NCI-H1436 (cell line): ENCODE measurements at regions not wholly inside any gene's neighbourhood (a gene's known extent, or its start where the extent isn't known, plus 50 kb on each side); places are given as distances from the start of the nearest gene placed in this dataset.
"Not testable (repeated sequence)": the region's sequence is repeated elsewhere in the genome, so short reads cannot be mapped to it uniquely, and the experiment has no call there.

Source experiments
- DNase-seq: peaks from one replicate; lab custom pipeline; 2025; lab: John Stamatoyannopoulos, UW

DNA sequence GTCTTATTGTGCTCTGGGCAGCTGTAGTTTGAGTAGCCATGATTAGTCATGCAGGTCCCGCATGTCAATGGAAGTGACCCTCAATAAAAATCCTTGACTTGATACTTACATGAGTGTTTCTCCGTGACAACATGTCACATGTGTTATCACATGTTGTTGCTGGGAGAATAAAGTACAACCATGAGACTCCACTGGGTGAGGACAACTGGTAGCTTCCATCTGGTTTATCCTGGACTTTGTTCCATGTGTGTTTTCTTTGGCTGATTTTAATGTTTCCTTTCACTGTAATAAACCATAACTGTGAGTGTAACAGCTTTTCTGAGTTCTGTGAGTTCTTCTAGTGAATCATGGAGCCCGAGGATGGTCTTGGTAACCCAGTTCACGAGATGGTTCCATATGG lies 63.1 kb upstream of the NDN start:
- no peak for DNase-seq

GRCh38 chr15:23750776-23751175 lies 63.7 kb upstream of the NDN start:
- no peak for DNase-seq

GRCh38 chr15:23753248-23753647 lies 66.1 kb upstream of the NDN start:
- DNase-seq: no peak

GRCh38 chr15:23758891-23759290 lies 71.8 kb upstream of the NDN start:
- peak; percentile 55 for DNase-seq

- peak; percentile 32 for DNase-seq
Measured at GRCh38 chr15:23760024-23760423, 72.9 kb upstream of the NDN start.

DNA sequence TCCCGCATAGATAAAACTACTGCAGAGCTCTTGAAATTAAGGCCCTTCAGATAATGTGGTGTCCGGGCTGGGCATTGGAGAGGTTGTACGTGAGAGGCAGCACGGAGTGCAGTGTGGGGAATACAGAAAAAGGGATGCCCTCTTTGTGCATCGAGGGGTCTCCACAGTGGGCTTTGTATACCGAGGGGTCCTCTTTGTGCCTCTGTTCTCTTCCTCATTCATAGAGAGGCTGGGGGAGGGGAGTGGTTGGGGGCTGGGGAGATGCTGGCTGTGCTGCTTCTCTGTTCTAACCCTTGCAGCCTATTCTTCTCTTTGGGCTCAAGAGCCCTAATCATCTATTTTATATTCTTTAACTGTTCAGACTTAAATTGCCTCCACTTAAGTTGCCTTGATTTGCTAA lies 74.3 kb upstream of the NDN start:
- peak; percentile 30 for DNase-seq

- no peak for DNase-seq
Measured at GRCh38 chr15:23762026-23762425, 74.9 kb upstream of the NDN start.

- DNase-seq: no peak
Measured at GRCh38 chr15:23763021-23763420, 75.9 kb upstream of the NDN start.

GRCh38 chr15:23764306-23764705 lies 77.2 kb upstream of the NDN start:
- DNase-seq: no peak

- DNase-seq: no peak
Measured at GRCh38 chr15:23764716-23765115, 77.6 kb upstream of the NDN start.

DNA sequence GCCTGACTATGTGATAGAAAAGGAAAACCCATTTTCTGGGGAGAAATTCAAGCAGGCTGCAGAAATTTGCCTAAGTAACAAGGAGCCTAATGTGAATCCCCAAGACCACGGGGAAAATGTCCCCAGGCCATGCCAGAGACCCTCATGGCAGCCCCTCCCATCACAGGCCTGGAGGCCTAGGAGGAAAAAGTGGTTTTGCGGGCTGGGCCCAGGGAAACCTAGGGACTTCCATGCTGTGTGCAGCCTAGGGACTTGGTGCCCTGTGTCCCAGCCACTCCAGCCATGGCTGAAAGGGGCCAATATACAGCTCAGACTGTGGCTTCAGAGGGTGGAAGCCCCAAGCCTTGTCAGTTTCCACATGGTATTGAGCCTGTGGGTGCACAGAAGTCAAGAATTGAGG lies 79.7 kb upstream of the NDN start:
- not testable (repeated sequence) for DNase-seq

DNA sequence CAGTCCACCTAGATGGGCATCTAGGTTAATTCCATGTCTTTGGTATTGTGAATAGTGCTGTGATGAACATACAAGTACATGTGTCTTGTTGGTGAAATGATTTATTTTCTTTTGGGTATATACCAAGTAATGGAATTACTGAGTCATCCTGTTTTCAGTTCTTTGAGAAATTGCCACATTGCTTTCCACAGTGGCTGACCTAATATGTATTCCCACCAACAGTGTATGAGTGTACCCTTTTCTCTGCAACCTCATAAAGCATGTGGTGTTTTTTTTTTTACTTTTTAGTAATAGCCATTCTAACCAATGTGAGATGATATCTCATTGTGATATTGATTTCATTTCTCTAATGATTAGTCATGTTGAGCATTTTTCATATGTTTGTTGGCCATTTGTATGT lies 86.0 kb upstream of the NDN start:
- no peak for DNase-seq

DNA sequence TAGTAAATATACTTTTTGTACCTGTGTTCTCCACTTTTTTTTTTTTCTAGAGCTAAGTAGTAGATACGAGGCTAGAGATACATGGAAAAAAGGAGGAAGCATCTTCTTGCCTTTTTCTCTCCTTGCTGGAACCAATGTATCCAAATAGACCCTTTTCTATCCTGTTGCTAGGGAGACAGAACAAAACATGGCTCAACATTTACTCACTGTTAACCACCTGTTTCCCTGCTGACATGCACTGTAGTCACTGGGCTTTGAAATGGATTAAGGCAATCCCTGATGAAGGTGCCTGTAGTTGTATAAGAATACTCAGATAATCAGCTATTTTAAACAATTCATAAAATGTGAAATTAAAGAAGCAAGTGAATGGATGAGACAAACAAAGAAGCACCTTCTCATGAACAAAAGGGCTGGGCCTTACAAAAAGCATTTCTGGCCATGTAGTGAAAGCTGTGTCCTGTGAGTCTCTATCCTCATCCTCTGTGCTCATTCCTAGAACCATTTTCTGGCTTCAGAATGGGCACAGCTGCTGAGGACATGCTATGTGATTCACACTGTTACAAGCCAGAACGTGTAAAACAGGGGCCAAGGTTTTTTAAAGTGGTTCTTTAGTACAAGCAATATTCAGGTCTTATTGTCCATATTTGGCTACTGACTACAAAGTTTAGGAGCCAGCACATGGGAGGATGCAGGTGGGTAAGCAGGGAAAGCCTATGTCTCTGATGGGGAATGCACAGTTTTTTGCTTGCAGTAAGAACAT lies 100.4 kb upstream of the NDN start:
- DNase-seq: no peak

GRCh38 chr15:23793191-23793680 lies 106.1 kb upstream of the NDN start:
- DNase-seq: no peak

DNA sequence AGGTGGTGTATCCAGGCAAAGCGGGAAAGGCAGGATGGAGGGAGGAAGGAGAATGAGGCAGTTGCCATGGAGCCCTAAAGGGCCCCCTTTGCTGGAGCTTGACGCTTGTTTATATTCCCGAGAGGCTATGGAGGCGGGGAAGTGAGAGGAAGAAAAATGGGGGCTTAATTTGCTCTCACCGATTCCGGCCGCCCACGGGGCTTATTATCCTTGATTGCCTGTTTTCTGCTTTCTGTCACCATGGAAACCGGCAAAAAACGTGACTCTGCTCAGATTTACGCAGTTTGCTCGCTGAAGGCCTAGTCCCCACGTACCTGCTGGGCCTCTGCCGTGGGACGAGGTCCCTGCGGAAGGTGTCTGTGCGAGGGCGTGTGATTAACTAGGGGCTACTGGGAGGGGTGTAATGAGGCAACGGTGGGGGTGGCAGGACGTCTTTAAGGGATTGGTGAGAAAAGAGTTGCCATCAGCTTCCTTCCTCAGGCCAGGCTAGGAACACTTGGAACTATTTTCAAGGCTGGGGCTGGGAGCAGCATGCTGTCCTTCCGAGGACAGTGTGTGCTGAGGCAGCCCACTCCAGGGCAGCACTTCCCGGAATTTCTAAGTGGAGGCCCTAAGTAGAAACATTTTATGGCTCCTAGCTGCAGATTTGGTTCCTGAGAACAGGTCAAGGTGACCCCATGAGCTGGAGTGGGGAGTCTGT lies 110.8 kb upstream of the NDN start:
- peak; percentile 93 for DNase-seq

GRCh38 chr15:23801881-23802280 lies 114.8 kb upstream of the NDN start:
- no peak for DNase-seq

DNA sequence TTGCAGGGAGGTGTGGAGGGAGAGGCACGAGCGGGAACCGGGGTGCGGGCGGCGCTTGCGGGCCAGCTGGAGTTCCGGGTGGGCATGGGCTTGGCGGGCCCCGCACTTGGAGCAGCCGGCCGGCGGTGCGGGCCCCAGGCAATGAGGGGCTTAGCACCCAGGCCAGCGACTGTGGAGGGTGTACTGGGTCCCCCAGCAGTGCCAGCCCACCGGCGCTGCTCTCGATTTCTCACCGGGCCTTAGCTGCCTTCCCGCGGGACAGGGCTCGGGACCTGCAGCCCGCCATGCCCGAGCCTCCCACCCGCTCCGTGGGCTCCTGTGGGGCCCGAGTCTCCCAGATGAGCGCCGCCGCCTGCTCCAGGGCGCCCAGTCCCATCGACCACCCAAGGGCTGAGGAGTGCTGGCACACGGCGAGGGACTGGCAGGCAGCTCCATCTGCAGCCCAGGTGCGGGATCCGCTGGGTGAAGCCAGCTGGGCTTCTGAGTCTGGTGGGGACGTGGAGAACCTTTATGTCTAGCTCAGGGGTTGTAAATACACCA lies 115.9 kb upstream of the NDN start:
- DNase-seq: not testable (repeated sequence)

DNA sequence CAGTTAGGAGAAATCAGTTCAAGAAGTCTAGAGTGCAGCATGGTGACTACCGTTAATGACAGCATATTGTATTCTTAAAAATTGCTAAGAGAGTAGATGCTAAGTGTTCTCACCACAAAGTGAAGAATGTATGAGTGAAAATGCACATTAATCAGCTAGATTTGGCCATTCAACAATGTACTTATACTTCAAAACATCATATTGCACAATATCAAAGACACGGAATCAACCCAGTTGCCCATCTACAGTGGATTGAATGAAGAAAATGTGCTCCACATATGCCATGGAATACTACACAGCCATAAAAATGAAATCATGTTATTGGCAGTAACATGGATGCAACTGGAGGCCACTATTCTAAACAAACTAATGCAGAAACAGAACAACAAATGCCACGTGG lies 119.9 kb upstream of the NDN start:
- no peak for DNase-seq

DNA sequence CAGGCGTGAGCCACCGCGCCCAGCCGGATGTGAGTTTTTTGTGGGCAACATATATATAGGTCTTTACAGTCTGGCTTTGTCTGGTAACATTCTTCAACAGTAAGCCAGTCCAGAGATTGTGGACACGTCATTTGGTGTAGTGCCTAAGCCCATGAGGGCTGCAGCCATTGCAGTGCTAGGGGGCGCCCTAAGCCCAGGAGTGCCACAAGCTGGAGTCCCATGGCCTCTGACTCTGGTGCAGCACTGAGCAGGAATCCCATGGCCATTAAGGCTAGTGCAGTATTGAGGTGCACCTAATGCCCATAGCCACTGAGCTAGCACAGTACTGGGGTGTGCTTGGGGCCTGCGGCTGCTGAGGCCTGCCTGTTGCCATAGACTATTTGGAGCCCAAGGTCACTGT lies 136.4 kb upstream of the NDN start:
- no peak for DNase-seq

DNA sequence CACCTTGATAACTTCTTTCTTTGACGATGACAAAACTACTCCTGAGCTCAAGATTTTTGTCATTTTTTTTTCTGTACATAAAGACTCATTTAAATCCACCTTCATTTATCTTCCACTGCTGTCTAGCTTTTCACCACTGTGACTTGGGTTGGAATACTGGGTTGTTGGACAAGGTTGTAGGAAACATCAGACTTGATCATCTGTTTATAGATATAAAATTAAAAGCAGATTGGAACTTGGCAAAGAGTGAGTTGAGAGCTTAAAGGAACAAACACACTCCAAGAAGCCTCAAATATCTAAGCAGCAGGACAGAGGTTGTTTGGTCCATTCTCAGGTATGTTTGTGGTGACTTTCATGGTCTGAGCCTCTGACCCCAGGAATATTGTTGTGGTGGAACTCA lies 141.7 kb upstream of the NDN start:
- DNase-seq: no peak

- DNase-seq: no peak
Measured at GRCh38 chr15:23835953-23836352, 148.8 kb upstream of the NDN start.

DNA sequence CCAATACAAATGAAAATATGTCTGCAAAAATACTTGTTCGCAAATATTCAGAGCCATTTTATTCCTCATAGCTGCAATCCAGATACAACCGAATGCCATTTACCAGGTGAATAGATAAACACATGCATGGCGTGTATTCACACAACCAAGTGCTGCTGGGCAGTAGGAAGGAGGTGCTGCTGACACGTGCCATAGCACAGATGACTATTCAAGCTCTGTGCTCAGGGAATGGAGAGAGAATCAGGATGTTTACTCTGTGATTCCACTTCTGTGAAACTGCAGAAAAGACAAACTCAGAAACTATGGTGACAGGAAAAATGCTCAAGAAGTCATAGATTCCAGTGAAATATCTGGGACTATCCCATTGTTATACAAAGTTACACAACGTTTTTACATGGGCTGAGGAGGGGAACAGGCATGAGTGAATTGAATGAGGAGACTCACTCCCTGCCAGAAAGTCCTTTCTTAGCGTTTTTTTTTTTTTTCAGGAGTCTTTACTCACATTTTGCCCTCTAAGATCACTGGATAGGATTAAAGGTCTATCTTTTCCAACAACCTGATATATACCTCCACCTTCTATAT lies 152.9 kb upstream of the NDN start:
- no peak for DNase-seq

DNA sequence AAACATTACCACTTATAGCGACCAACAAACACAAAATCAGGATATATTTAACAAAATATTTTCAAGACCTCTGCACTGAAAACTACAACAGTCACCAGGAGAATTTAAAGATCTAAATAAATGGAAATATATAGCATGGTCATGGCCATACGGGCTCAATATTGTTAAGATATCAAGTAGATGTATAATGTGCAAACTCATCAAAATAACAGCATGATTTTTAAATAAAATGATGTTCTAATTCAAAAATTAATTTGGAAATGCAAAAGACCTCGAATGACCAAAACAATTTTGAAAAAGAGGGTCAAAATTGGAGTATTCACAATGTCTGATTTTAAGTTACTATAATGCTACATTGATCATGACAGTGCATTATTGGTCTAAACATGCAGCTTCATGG lies 159.1 kb upstream of the NDN start:
- no peak for DNase-seq
